ENCODE measurements at regions not wholly inside any gene's neighbourhood (a gene's known extent, or its start where the extent isn't known, plus 50 kb on each side); places are given as distances from the start of the nearest gene placed in this dataset.

DNA sequence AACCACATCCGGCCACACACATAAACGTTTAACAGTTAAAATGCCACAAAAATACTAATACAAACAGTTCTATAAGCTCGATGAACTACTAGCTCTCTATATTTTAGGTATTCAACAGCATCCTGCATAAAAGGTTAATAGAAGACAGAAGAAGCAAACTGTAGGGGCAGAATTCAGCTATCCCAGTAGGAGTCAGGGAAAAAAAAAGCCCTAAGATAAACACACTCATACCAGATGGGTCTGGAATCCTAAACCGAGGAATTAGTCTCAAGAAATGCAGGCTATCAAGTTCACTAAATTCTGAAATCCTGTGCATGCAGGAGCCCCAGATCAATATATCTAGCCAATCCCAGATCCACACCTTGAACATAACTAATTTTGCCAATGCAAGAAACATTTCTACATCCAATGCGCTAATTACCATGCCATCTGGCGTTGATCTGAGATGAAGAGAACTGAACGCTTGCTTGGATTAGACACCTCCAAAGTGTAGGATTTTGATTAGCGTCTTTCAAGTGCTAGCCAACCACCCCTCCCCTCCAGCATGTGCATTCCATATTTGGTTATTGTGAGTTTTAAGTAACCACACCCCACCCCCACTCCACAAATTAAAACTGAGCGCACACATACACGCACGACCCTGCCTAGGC lies 512.2 kb upstream of the INTU start:
- TF ChIP-seq, protein P1, sequence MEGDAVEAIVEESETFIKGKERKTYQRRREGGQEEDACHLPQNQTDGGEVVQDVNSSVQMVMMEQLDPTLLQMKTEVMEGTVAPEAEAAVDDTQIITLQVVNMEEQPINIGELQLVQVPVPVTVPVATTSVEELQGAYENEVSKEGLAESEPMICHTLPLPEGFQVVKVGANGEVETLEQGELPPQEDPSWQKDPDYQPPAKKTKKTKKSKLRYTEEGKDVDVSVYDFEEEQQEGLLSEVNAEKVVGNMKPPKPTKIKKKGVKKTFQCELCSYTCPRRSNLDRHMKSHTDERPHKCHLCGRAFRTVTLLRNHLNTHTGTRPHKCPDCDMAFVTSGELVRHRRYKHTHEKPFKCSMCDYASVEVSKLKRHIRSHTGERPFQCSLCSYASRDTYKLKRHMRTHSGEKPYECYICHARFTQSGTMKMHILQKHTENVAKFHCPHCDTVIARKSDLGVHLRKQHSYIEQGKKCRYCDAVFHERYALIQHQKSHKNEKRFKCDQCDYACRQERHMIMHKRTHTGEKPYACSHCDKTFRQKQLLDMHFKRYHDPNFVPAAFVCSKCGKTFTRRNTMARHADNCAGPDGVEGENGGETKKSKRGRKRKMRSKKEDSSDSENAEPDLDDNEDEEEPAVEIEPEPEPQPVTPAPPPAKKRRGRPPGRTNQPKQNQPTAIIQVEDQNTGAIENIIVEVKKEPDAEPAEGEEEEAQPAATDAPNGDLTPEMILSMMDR (IDR thresholded peaks at IDR 0.05; ENCODE audit: extremely low read depth in 1 of 2, insufficient read depth in 1 of 2, low read depth in 1 of 2, low read length in 2 of 2): no peak
- no peak for TF ChIP-seq POLR2AphosphoS5 (IDR thresholded peaks at IDR 0.05; ENCODE audit: insufficient read depth, low read depth, low read length)
- TF ChIP-seq, protein P2, sequence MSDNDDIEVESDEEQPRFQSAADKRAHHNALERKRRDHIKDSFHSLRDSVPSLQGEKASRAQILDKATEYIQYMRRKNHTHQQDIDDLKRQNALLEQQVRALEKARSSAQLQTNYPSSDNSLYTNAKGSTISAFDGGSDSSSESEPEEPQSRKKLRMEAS (IDR thresholded peaks at IDR 0.05; ENCODE audit: insufficient read depth, insufficient read length): no peak
- no peak for TF ChIP-seq POLR2A (IDR thresholded peaks at IDR 0.05; ENCODE audit: low read depth, low read length)
- no peak for TF ChIP-seq EZH2 (IDR thresholded peaks at IDR 0.05; ENCODE audit: borderline replicate concordance, low read depth, low read length, severe bottlenecking)
- no peak for TF ChIP-seq MYC (IDR thresholded peaks at IDR 0.05; ENCODE audit: low read depth, low read length)
- no peak for TF ChIP-seq JUN (IDR thresholded peaks at IDR 0.05; ENCODE audit: borderline replicate concordance, insufficient read depth, insufficient read length, low read depth)
